Activated T-cell treated with anti-CD3 and anti-CD28 coated beads, Interleukin-2, amount 50 U/mL, for 1 hour (primary cell): ENCODE measurements at regions not wholly inside any gene's neighbourhood (a gene's known extent, or its start where the extent isn't known, plus 50 kb on each side); places are given as distances from the start of the nearest gene placed in this dataset.
"Not testable (repeated sequence)": the region's sequence is repeated elsewhere in the genome, so short reads cannot be mapped to it uniquely, and the experiment has no call there.

Experiments
- DNase-seq: peaks from one replicate; pipeline ENCODE4 v3.0.0-alpha.2; 2020

GRCh38 chr12:60205500-60205899, 609.7 kb downstream of the SLC16A7 start:
- DNase-seq = no peak

GRCh38 chr12:60209521-60209920, 613.7 kb downstream of the SLC16A7 start:
- DNase-seq = no peak

- no peak for DNase-seq
These were observed 614.1 kb downstream of the SLC16A7 start for GRCh38 chr12:60209933-60210332.

- DNase-seq = no peak
These were observed 614.9 kb downstream of the SLC16A7 start for GRCh38 chr12:60210756-60211155.

- DNase-seq = no peak
These were observed 615.4 kb downstream of the SLC16A7 start for GRCh38 chr12:60211244-60211643.

- no peak for DNase-seq
These were observed 616.6 kb downstream of the SLC16A7 start for GRCh38 chr12:60212159-60213000.

GRCh38 chr12:60213272-60213671, 617.4 kb downstream of the SLC16A7 start:
- DNase-seq = not testable (repeated sequence)

- no peak for DNase-seq
These were observed 620.4 kb downstream of the SLC16A7 start for GRCh38 chr12:60216226-60216625.

- DNase-seq = no peak
These were observed 627.4 kb downstream of the SLC16A7 start for GRCh38 chr12:60223242-60223641.

GRCh38 chr12:60225216-60226000, 629.6 kb downstream of the SLC16A7 start:
- no peak for DNase-seq

GRCh38 chr12:60227916-60228315, 632.1 kb downstream of the SLC16A7 start:
- no peak for DNase-seq

- DNase-seq = no peak
These were observed 634.2 kb downstream of the SLC16A7 start for GRCh38 chr12:60230056-60230455.

GRCh38 chr12:60231303-60231702, 635.5 kb downstream of the SLC16A7 start:
- no peak for DNase-seq

- no peak for DNase-seq
These were observed 636.4 kb downstream of the SLC16A7 start for GRCh38 chr12:60231976-60232907.

GRCh38 chr12:60234611-60235195, 638.9 kb downstream of the SLC16A7 start:
- not testable (repeated sequence) for DNase-seq

- DNase-seq = no peak
These were observed 639.4 kb downstream of the SLC16A7 start for GRCh38 chr12:60235261-60235660.

GRCh38 chr12:60236416-60236815, 640.6 kb downstream of the SLC16A7 start:
- DNase-seq = not testable (repeated sequence)

- DNase-seq = no peak
These were observed 645.1 kb downstream of the SLC16A7 start for GRCh38 chr12:60240891-60241290.

GRCh38 chr12:60251091-60251490, 655.3 kb downstream of the SLC16A7 start:
- no peak for DNase-seq

- DNase-seq = no peak
These were observed 656.7 kb downstream of the SLC16A7 start for GRCh38 chr12:60252359-60253096.

GRCh38 chr12:60255044-60255443, 659.2 kb downstream of the SLC16A7 start:
- DNase-seq = no peak

GRCh38 chr12:60257063-60257462, 661.2 kb downstream of the SLC16A7 start:
- no peak for DNase-seq
